GM13977 (cell line): ENCODE measurements at regions not wholly inside any gene's neighbourhood (a gene's known extent, or its start where the extent isn't known, plus 50 kb on each side); places are given as distances from the start of the nearest gene placed in this dataset.

Source experiments
- DNase-seq: peaks from one replicate; pipeline ENCODE4 v3.0.0; 2012; ENCODE audit warnings: low spot score
- CTCF ChIP-seq: IDR thresholded peaks from 2 replicates; pipeline ENCODE4 v1.5.1; 2012; ENCODE audit warnings: mild to moderate bottlenecking, control low read depth; ENCODE audit not compliant: insufficient read depth; ENCODE audit errors: extremely low read depth, missing control alignments
- in situ Hi-C: fragments of 300-500 bp; cut with MboI; formaldehyde crosslinking; loops from one replicate; pipeline ENCODE4 v1.12.0; 2022; ENCODE audit warnings: low sequenced_read_pairs, low pct_unique_long_range_greater_than_20kb, mixed read lengths, inconsistent platforms; ENCODE audit not compliant: unreplicated experiment

DNA sequence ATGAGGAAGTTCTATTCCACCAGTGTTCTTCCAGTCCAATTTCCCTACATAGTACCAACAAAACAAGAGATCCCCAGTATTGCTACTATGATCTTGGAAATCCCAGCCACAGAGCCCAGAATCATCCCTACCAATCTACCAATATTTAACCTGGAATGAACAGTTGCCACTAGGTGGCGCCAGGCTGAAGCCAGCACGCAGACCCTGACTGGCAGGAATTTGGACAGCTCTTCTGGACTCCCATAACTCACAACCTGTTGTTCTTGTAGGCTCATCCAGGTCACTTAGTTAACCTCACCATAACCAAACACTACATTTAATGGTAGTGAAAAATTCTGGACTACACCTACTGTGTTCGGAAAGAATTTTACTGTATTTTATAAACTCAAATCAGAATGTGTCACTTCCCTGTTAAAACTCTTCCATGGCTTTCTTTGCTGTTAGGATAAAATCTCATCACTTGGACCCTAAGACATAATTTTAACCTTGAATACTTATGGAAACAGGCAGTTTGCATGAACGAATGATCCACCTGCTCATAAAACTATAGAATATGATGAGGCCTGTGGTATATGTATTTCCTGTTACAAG is 59.8 kb upstream of the SLC38A11 start:
- in situ Hi-C loops, result loop anchor here (25.0 kb wide), 1 partner anchor 172 kb away; no protein-coding TSS in a partner anchor
- DNase-seq, result peak; percentile 45
- peak; percentile 90 for TF ChIP-seq CTCF

GRCh38 chr2:165013944-165014619 is 58.8 kb upstream of the SLC38A11 start:
- no peak for DNase-seq
- in situ Hi-C loops, result loop anchor here (25.0 kb wide), 1 partner anchor 173 kb away; no protein-coding TSS in a partner anchor
- no peak for TF ChIP-seq CTCF

DNA sequence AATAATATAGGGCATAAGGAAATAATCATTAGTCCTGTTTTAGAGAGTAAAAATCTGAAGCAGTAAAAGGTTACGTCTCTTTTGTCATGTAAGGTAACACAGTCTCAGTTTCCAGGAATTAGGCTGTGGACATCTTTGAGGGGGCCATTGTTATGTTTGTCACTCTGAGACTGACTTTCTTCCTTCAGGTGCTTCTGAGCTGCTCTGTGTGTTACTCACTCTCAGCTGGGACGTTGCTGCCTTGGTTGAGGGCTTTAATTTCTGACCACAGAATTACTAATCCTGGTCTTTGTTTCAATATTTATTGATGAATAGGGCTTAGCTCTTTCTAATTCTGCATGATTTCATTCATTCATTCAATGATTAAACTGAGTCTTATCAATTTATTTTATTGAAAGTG is 55.9 kb upstream of the SLC38A11 start:
- no peak for DNase-seq
- TF ChIP-seq CTCF, result no peak
- in situ Hi-C loops, result loop anchor here (25.0 kb wide), 1 partner anchor 176 kb away; no protein-coding TSS in a partner anchor

GRCh38 chr2:165010556-165010955 is 55.2 kb upstream of the SLC38A11 start:
- in situ Hi-C loops, result loop anchor here (25.0 kb wide), 1 partner anchor 177 kb away; no protein-coding TSS in a partner anchor
- no peak for TF ChIP-seq CTCF
- no peak for DNase-seq

GRCh38 chr2:165009466-165009865 is 54.1 kb upstream of the SLC38A11 start:
- no peak for TF ChIP-seq CTCF
- in situ Hi-C loops, result loop anchor here (25.0 kb wide), 1 partner anchor 178 kb away; no protein-coding TSS in a partner anchor
- DNase-seq, result no peak

GRCh38 chr2:165008730-165009315 is 53.5 kb upstream of the SLC38A11 start:
- no peak for TF ChIP-seq CTCF
- in situ Hi-C loops, result loop anchor here (25.0 kb wide), 1 partner anchor 178 kb away; no protein-coding TSS in a partner anchor
- no peak for DNase-seq
